Activated T-cell treated with anti-CD3 and anti-CD28 coated beads, Interleukin-2, amount 50 U/mL, for 24 hours (primary cell): ENCODE measurements at regions not wholly inside any gene's neighbourhood (a gene's known extent, or its start where the extent isn't known, plus 50 kb on each side); places are given as distances from the start of the nearest gene placed in this dataset.

Experiments used
- DNase-seq: peaks from one replicate; pipeline ENCODE4 v3.0.0-alpha.2; 2020
- H3K27ac Mint-ChIP-seq: 2 replicates; pipeline ENCODE4 v1.8.0; 2020; ENCODE audit warnings: mild to moderate bottlenecking, mixed read lengths
- H3K27me3 Mint-ChIP-seq: 2 replicates; pipeline ENCODE4 v1.8.0; 2020; ENCODE audit warnings: mixed read lengths
- H3K36me3 Mint-ChIP-seq: 2 replicates; pipeline ENCODE4 v1.8.0; 2020; ENCODE audit warnings: low read depth, mixed read lengths
- H3K4me1 Mint-ChIP-seq: 2 replicates; pipeline ENCODE4 v1.8.0; 2020; ENCODE audit warnings: low read depth, mixed read lengths
- H3K4me3 Mint-ChIP-seq: 2 replicates; pipeline ENCODE4 v1.8.0; 2020; ENCODE audit warnings: mild to moderate bottlenecking, moderate library complexity, mixed read lengths
- H3K9me3 Mint-ChIP-seq: 2 replicates; pipeline ENCODE4 v1.8.0; 2020; ENCODE audit warnings: mixed read lengths

DNA sequence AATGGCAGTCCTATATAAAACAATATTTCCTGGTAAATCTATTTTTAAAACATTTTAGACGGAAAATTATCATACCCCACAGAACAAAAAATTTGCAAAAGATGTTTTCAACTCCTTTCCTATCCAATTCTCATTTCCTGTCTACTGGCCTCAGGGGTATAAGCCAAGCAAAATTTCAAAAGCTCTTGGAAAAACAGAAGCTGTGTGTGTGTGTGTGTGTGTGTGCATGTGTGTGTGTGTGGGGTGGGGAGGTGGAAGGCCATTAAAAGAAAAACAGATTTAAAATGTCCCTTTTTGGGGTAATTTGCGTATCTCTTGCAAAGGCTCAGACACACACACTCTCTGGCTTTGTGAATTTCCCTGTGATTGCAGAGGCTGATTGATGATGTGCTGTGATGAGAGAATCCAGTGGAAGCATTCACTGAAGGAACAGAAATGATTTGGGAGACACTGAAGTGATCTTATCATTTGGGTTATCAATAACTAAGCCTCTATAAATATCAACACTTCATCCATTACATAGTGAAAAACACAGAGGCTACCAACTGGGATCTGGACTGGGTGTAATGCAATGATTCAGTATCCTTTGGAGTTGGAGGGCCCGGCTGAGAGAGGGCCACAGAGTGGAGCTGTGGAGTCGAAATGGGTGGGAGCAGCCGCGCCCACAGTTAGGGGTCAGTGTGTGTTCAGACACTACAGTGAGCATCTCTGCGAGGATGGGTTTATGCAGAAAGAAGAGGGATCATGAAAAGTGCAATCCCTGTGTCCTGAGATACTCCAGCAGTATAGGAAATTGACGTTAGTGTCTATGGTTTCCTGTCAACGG lies 106.8 kb upstream of the PREP start:
- no peaks in the 10 kb centered on the region for H3K36me3 Mint-ChIP-seq
- no peak overlapping the region for H3K27ac Mint-ChIP-seq
- DNase-seq = no peak
- peaks cover 23% of the 10 kb centered on the region for H3K27me3 Mint-ChIP-seq
- no peak overlapping the region for H3K4me3 Mint-ChIP-seq
- H3K9me3 Mint-ChIP-seq = no peaks in the 10 kb centered on the region
- H3K4me1 Mint-ChIP-seq = peaks cover 17% of the 10 kb centered on the region

DNA sequence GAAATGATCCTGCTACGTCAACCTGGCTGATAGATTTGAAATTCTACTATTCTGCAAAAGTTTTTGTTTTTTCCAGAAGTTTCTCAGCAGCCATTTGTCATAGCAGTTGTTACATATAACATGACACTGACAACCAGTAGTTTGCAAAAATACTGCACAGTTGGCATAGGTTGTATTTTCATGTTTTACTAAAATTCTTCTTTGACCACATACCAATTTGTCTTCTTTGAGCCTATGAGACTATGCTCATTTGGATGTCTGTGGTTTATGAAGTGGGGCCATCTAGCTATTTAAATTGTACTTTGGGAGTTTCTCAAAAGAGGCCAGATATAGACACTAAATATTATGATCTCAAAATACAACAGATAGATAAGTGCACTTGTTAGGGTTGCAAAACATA lies 104.9 kb upstream of the PREP start:
- Mint-ChIP-seq H3K4me3 (no peak overlapping the region), H3K4me1 (peaks cover 15% of the 10 kb centered on the region), H3K9me3 (no peaks in the 10 kb centered on the region), H3K27me3 (peaks cover 23% of the 10 kb centered on the region), H3K27ac (no peak overlapping the region), H3K36me3 (no peaks in the 10 kb centered on the region)
- no peak for DNase-seq

DNA sequence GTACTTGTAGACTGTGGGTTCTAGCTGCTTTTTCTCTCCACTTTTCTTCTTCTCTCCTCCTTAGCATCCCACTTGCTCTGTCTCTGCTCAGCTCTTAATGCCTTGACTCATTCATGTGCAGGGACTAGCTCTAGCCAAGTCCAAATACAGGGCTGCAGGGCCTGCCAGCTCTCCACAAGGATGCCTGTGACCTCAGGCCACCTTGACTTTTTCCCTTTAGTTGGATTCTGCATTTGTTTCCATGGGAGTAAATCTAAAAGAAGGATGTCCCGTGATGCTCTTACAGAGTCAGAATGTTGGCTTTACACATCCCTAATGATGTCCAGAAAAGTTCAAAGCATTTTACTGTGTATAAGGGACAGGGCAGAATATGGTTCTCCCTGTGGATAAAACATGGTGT lies 101.8 kb upstream of the PREP start:
- Mint-ChIP-seq H3K9me3 (no peaks in the 10 kb centered on the region), H3K4me3 (no peak overlapping the region), H3K27ac (no peak overlapping the region), H3K36me3 (no peaks in the 10 kb centered on the region), H3K27me3 (peaks cover 9% of the 10 kb centered on the region), H3K4me1 (no peaks in the 10 kb centered on the region)
- DNase-seq = no peak

DNA sequence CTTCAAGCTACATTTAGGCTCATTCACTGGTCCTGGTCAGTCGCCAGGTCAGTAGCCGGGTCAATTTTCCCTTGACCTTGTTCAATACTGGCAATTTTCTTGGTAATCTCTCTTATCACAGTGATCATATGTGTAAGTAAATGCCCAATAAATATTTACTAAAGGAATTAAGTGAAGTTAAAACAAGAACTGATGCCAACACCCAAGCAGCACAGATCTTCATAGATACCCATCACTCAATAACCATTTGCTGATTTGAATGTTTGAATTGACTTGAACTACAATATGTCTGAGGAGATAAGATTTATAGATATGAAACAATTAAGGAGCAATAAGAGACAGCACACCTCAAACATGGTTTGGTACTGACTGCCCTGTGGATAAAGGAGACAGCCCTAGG lies 100.8 kb upstream of the PREP start:
- no peaks in the 10 kb centered on the region for H3K9me3 Mint-ChIP-seq
- H3K27me3 Mint-ChIP-seq = peaks cover 8% of the 10 kb centered on the region
- no peaks in the 10 kb centered on the region for H3K36me3 Mint-ChIP-seq
- no peak for DNase-seq
- no peak overlapping the region for H3K4me3 Mint-ChIP-seq
- no peak overlapping the region for H3K27ac Mint-ChIP-seq
- no peaks in the 10 kb centered on the region for H3K4me1 Mint-ChIP-seq

DNA sequence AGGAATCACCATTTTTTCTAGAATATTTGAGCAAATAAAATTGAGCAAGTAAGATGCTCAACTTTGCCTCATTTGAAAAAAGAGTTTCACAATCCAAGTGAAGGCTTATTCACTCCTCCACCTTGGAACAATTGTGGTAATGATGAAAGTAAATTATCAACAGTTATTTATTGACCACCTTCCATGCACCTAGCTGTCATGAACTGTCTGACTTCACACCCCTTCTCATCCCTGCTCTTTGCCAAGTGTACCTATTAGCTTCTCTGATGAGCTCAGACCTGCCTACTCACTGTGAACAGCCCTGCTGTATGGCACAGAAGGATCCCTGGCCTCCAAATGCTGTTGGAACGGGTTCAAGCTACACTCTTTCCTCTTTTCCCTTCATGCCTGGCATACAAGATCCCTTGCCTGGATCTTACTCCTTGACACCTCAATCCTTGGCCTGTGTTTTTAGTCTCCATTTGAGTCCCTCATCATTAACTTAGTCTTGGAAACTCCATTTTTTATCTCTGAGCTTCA lies 99.0 kb upstream of the PREP start:
- H3K36me3 Mint-ChIP-seq = no peaks in the 10 kb centered on the region
- H3K4me3 Mint-ChIP-seq = no peak overlapping the region
- H3K4me1 Mint-ChIP-seq = no peaks in the 10 kb centered on the region
- H3K27ac Mint-ChIP-seq = no peak overlapping the region
- no peaks in the 10 kb centered on the region for H3K9me3 Mint-ChIP-seq
- H3K27me3 Mint-ChIP-seq = peaks cover 8% of the 10 kb centered on the region
- DNase-seq = no peak

DNA sequence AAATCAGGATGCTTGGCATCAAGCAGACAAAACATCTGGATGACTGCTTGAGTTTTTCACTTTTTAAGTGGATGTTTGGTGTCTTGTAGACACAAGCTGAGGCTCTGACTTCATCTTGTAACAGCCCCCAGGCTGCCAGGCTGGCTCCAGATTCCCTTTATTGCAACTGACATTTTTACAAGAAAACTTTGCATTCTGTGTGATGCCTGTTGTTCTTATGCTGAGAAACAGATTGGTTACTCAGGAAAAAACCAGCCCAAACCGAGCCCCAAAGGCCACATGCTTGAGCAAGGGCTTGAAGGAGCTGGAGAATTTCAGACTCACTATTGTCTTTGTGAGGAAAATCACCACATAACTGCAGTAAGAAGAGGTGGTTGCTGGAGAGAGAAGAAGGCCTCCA lies 98.4 kb upstream of the PREP start:
- Mint-ChIP-seq H3K4me3 (no peak overlapping the region), H3K4me1 (no peaks in the 10 kb centered on the region), H3K36me3 (no peaks in the 10 kb centered on the region), H3K9me3 (no peaks in the 10 kb centered on the region), H3K27me3 (peaks cover 8% of the 10 kb centered on the region), H3K27ac (no peak overlapping the region)
- no peak for DNase-seq

DNA sequence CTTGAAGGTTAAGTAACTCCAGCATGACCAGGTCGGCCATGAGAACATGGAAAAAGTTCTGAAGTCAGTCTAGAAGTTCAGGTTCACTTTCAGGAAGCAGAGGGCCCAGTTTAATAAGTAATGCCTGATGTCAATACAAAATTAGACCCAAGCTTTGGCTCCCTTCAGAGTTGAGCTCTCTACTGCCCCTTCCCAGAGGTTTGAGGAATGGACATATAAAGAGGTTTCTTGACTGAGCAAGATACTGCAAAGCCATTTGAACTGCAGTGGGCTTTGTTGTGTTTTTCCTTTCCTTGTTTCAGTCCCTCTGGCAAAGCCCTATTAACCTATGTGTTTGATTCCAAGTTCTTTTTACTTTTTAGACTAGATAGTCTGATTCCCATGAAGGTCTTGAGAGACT lies 97.8 kb upstream of the PREP start:
- no peak overlapping the region for H3K27ac Mint-ChIP-seq
- H3K36me3 Mint-ChIP-seq = no peaks in the 10 kb centered on the region
- no peak for DNase-seq
- no peak overlapping the region for H3K4me3 Mint-ChIP-seq
- H3K4me1 Mint-ChIP-seq = no peaks in the 10 kb centered on the region
- H3K9me3 Mint-ChIP-seq = no peaks in the 10 kb centered on the region
- H3K27me3 Mint-ChIP-seq = peaks cover 5% of the 10 kb centered on the region

DNA sequence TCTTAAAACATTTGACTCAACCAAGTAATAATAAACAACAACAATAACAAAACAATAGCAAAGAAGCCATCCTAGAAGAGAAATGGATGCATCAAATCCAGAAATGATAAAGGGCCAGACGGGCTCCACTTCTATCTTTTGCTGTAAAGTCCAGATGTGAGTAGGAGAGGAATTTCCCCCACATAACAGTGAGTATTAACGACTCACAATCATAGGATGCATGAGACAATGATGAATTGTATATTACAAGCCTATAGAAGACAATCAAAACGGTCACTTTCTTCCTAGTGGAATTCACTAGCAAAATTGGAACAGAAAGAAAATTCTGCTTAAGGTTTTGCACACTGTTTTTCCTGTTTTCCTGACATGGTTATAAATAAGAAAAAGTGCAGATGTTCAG lies 97.0 kb upstream of the PREP start:
- no peaks in the 10 kb centered on the region for H3K4me1 Mint-ChIP-seq

DNA sequence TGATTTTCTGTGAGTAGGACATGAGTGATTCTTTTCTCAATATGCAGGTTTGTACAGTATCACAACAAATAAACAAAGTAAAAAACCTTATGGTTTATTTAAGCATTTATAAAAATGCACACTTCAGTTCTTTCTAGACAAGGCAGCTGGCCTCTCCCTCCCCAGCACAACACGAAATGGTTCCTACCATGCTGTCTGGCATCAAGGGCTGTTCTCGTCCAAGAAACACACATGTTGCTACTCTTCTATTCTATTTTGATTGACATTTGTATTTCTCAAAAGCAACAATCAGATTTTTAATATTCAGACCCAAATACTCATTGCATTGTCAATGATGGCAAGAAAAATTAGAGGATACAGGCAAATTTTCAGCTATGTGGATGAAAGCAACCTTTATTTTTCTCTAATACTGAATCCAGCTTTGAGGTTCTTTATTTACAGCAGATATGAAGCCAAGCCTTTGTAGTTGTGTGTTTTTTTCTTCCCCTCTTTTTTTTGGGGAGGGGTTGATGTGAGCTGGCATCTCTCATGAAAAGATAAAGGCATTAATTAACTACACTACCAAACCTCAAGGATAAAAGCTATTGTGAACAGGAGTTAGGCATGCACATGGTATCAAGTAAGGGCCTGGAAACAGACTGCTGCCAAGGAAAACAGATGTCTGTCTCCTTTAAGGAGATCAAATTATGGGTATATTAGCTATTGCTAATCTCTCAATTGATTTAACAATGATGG lies 96.4 kb upstream of the PREP start:
- Mint-ChIP-seq H3K4me3 (no peak overlapping the region), H3K4me1 (no peaks in the 10 kb centered on the region), H3K27me3 (no peaks in the 10 kb centered on the region), H3K27ac (no peak overlapping the region), H3K9me3 (no peaks in the 10 kb centered on the region), H3K36me3 (no peaks in the 10 kb centered on the region)
- no peak for DNase-seq

More for the DNA sequence above, 97.0 kb upstream of the PREP start:
- no peak for DNase-seq
- Mint-ChIP-seq H3K4me3 (no peak overlapping the region), H3K36me3 (no peaks in the 10 kb centered on the region), H3K27ac (no peak overlapping the region), H3K27me3 (no peaks in the 10 kb centered on the region), H3K9me3 (no peaks in the 10 kb centered on the region)

DNA sequence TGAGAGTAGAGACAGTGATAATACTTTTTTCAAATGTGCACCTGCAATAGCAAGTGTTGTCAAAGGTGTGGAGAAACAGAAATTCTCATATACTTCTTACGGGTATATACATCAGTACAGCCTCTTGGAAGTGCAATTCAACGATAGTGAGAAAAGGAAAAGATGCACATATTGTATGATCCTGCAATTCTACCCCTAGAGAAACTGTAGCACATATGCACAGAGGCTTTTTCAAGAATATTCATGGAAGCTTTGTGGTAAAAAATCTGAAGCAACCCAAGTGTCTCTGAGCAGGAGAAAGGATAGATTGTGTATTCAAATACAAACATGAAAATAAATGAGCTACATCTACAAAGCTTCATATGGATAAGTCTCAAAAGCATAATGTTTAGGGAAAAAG lies 94.7 kb upstream of the PREP start:
- Mint-ChIP-seq H3K27ac (no peak overlapping the region), H3K9me3 (no peaks in the 10 kb centered on the region), H3K4me1 (peaks cover 12% of the 10 kb centered on the region)

DNA sequence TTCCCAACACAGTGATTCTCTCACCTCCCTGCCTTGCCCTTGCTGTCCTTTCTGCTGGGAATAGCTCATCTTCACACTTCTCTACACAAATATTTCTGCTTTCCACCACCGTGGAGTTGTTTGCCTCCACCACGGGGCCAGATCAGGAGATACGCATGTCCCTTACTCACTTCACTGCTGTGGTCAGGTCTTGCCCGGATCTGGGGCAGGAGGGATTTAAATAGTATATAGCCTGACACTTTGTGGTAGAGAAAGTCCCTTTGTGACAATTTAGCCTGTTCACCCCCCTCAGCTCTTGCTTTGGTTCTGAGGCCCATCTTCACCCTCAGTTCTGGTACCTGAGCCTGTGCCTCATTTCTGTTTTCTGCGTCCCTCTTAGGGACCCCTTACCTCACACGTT lies 92.6 kb upstream of the PREP start:
- H3K27ac Mint-ChIP-seq = no peak overlapping the region
- no peaks in the 10 kb centered on the region for H3K36me3 Mint-ChIP-seq
- no peak for DNase-seq
- H3K9me3 Mint-ChIP-seq = no peaks in the 10 kb centered on the region
- H3K4me3 Mint-ChIP-seq = no peak overlapping the region
- H3K27me3 Mint-ChIP-seq = no peaks in the 10 kb centered on the region
- H3K4me1 Mint-ChIP-seq = peaks cover 12% of the 10 kb centered on the region

More for the DNA sequence above, 94.7 kb upstream of the PREP start:
- no peak for DNase-seq
- Mint-ChIP-seq H3K36me3 (no peaks in the 10 kb centered on the region), H3K4me3 (no peak overlapping the region), H3K27me3 (no peaks in the 10 kb centered on the region)

DNA sequence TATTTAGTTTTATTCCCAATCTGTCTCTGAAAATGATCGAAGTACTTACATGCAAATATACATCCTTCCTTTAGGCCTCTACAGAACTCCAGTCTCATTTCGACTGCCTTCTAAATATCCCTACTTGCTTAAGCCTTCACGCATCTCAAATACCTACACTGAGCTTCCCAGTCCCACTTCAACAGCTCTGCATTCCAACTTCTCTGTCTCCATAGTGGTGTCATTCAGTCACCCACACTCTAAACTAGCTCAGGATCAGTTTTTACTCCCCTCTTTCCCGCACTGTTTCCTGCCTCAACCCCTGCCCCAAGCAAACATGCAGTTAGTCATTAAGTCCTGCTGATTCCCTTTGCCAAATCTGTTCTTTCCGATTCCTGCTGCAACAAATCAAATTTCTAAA lies 91.8 kb upstream of the PREP start:
- peaks cover 12% of the 10 kb centered on the region for H3K4me1 Mint-ChIP-seq
- no peaks in the 10 kb centered on the region for H3K36me3 Mint-ChIP-seq
- no peak for DNase-seq
- H3K9me3 Mint-ChIP-seq = no peaks in the 10 kb centered on the region
- H3K27ac Mint-ChIP-seq = no peak overlapping the region
- no peak overlapping the region for H3K4me3 Mint-ChIP-seq
- no peaks in the 10 kb centered on the region for H3K27me3 Mint-ChIP-seq

DNA sequence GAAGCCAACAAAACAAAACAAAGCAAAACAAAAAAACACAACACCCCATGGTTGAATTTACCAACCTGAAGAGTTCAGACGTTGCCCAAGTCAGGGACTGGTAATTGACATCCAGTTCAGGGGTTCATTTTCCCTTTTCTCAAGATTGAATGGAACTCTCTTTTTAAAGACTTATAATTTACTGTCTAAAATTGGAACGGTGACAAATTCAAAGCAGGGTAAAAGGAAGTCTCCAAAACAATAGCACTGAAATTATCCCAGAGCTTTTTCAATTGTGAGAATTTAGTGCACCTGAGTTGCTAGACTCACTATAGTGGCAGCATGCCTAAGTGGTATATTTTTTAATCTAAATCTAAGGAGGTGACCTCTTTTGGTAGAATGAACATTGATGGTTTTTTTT lies 90.9 kb upstream of the PREP start:
- H3K36me3 Mint-ChIP-seq = no peaks in the 10 kb centered on the region
- H3K4me1 Mint-ChIP-seq = peaks cover 14% of the 10 kb centered on the region
- no peak overlapping the region for H3K27ac Mint-ChIP-seq
- H3K4me3 Mint-ChIP-seq = no peak overlapping the region
- H3K9me3 Mint-ChIP-seq = no peaks in the 10 kb centered on the region
- no peaks in the 10 kb centered on the region for H3K27me3 Mint-ChIP-seq
- DNase-seq = no peak

DNA sequence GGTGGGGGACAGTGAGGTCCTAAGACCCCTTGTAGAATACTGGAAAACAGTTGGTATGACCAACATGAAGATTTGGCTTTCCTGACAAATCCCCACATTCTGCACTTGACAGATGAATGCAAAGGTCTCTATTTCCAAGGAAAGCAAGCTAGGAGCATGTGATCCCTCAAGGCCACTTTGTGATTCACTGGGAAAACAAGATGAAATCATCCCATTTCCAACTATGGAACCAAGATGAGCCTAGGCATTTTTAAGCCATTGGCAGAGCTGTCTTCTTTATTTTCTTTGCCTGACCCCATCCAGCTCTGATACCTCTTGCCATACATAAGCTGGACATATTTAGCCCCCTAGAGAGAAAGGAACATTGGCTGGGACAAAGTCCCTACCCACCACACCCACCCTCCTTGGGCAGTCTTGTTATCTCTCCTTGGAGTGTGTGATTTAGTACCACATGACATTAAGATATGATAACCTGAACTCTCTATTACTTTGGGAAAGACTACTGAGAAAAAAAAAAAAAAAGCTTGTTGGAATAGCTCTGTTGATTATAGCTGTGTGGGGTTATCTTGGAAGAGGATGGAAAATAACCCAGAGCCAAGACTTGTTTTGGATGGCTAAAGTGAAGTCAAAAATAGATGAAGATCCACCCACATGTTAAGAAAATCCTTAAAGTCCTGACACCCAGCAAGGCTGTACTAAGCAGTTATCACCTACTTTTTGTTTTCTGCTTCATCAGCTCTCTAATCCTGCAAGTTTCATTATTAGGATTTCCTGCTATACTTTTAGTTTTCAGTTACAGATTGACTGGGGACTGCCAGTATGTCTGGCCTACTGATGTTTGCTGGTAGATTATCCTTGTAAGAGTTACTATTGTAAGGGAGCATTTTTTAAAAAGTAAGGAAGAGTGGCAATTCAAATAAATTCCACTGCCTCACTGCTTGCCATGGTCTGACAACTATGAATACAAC lies 90.1 kb upstream of the PREP start:
- no peaks in the 10 kb centered on the region for H3K36me3 Mint-ChIP-seq
- H3K4me3 Mint-ChIP-seq = no peak overlapping the region
- H3K9me3 Mint-ChIP-seq = no peaks in the 10 kb centered on the region
- H3K27me3 Mint-ChIP-seq = no peaks in the 10 kb centered on the region
- no peak for DNase-seq
- peak overlapping the region; percentile 2 for H3K27ac Mint-ChIP-seq
- H3K4me1 Mint-ChIP-seq = peaks cover 16% of the 10 kb centered on the region
